HL-60 (cell line): ENCODE measurements at regions not wholly inside any gene's neighbourhood (a gene's known extent, or its start where the extent isn't known, plus 50 kb on each side); places are given as distances from the start of the nearest gene placed in this dataset.

Source experiments
- GABPA ChIP-seq: IDR thresholded peaks from 2 replicates; pipeline ENCODE4 v1.6.1; 2012; ENCODE audit warnings: low read depth
- POLR2AphosphoS5 ChIP-seq: IDR thresholded peaks from 2 replicates; pipeline ENCODE4 v1.6.1; 2012; ENCODE audit warnings: low read depth
- SPI1 ChIP-seq: IDR thresholded peaks from 2 replicates; pipeline ENCODE4 v1.6.1; 2012; ENCODE audit warnings: low read depth, mild to moderate bottlenecking, borderline replicate concordance
- TF ChIP-seq, protein P1 (sequence below): IDR thresholded peaks from 2 replicates; pipeline ENCODE4 v1.6.1; 2012; ENCODE audit warnings: low read depth; ENCODE audit not compliant: insufficient replicate concordance
- TF ChIP-seq, protein P2 (sequence below): IDR thresholded peaks from one replicate; pipeline ENCODE4 v1.5.1; 2011; ENCODE audit warnings: low read length, control low read depth, inconsistent platforms; ENCODE audit not compliant: insufficient read depth

DNA sequence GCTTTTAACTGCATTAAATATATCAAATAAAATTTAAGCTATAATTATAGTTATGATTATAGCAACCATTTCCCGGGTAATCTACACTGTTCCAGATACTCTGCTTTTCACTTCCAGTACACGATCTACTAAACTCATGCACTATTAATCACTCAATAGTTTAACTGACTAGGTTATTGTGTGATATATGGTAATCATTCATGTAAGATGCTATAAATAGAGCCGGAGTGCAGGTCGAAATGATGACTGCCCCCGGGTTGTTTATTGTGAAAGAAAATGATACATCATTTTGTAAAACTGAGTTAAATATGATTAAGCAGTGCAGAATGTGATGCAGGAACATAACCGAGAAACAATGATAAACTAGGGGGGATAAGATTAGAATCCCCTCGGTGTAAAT is 434.6 kb upstream of the DSEL start:
- TF ChIP-seq, protein P1, sequence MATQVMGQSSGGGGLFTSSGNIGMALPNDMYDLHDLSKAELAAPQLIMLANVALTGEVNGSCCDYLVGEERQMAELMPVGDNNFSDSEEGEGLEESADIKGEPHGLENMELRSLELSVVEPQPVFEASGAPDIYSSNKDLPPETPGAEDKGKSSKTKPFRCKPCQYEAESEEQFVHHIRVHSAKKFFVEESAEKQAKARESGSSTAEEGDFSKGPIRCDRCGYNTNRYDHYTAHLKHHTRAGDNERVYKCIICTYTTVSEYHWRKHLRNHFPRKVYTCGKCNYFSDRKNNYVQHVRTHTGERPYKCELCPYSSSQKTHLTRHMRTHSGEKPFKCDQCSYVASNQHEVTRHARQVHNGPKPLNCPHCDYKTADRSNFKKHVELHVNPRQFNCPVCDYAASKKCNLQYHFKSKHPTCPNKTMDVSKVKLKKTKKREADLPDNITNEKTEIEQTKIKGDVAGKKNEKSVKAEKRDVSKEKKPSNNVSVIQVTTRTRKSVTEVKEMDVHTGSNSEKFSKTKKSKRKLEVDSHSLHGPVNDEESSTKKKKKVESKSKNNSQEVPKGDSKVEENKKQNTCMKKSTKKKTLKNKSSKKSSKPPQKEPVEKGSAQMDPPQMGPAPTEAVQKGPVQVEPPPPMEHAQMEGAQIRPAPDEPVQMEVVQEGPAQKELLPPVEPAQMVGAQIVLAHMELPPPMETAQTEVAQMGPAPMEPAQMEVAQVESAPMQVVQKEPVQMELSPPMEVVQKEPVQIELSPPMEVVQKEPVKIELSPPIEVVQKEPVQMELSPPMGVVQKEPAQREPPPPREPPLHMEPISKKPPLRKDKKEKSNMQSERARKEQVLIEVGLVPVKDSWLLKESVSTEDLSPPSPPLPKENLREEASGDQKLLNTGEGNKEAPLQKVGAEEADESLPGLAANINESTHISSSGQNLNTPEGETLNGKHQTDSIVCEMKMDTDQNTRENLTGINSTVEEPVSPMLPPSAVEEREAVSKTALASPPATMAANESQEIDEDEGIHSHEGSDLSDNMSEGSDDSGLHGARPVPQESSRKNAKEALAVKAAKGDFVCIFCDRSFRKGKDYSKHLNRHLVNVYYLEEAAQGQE = no peak
- TF ChIP-seq GABPA (no peak), POLR2AphosphoS5 (no peak), SPI1 (no peak)
- TF ChIP-seq, protein P2, sequence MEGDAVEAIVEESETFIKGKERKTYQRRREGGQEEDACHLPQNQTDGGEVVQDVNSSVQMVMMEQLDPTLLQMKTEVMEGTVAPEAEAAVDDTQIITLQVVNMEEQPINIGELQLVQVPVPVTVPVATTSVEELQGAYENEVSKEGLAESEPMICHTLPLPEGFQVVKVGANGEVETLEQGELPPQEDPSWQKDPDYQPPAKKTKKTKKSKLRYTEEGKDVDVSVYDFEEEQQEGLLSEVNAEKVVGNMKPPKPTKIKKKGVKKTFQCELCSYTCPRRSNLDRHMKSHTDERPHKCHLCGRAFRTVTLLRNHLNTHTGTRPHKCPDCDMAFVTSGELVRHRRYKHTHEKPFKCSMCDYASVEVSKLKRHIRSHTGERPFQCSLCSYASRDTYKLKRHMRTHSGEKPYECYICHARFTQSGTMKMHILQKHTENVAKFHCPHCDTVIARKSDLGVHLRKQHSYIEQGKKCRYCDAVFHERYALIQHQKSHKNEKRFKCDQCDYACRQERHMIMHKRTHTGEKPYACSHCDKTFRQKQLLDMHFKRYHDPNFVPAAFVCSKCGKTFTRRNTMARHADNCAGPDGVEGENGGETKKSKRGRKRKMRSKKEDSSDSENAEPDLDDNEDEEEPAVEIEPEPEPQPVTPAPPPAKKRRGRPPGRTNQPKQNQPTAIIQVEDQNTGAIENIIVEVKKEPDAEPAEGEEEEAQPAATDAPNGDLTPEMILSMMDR = no peak
